ENCODE measurements at regions not wholly inside any gene's neighbourhood (a gene's known extent, or its start where the extent isn't known, plus 50 kb on each side); places are given as distances from the start of the nearest gene placed in this dataset.

DNA sequence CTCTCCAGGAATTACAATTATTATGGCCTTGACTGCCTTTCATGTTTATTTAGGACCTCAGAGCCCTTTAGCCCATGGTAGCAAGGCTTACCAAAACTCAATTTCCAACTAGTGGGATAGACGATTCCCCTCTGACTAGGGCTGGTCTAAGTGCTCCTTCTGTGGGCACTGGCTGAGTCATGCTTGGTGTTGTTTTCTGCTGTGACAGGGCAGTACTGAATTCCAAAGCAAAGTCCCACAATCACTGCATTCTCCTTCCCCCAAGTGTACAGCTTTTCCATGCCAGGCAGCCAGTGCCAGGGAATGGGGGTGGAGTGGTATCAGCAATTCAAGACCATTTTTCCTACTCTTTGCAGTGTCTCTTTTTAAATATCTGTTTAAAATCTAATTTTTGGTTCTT is 509.0 kb upstream of the NECTIN3 start:
- no peak overlapping the region for H3K4me2 ChIP-seq (ENCODE audit: insufficient read depth, low read length)
- in situ Hi-C loops (cut with MboI): no loop called here
- WGBS (ENCODE audit: insufficient coverage, low coverage, missing lambda C conversion rate): 83% methylated on average over 1 of the region's 1 CpG
- H3K9me3 ChIP-seq (replicated peaks; ENCODE audit: control insufficient read depth, insufficient read depth, low read depth, low read length): no peaks in the 10 kb centered on the region
- peaks cover 3% of the 10 kb centered on the region; the same call in 1 of the 3 replicates for H3K36me3 ChIP-seq (ENCODE audit: control insufficient read depth, insufficient read depth, low read length)
- TF ChIP-seq MITF (IDR thresholded peaks at IDR 0.05) (no peak), CREB1 (IDR thresholded peaks at IDR 0.05) (no peak), CREB1 (CRISPR knock-in tag; IDR thresholded peaks at IDR 0.05) (no peak), CHD2 (IDR thresholded peaks at IDR 0.05; ENCODE audit: low read depth, low read length) (no peak), HIVEP1 (CRISPR knock-in tag; IDR thresholded peaks at IDR 0.05) (no peak)
- TF ChIP-seq, protein P1, sequence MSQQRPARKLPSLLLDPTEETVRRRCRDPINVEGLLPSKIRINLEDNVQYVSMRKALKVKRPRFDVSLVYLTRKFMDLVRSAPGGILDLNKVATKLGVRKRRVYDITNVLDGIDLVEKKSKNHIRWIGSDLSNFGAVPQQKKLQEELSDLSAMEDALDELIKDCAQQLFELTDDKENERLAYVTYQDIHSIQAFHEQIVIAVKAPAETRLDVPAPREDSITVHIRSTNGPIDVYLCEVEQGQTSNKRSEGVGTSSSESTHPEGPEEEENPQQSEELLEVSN (IDR thresholded peaks at IDR 0.05; ENCODE audit: borderline replicate concordance in 1 of 2, extremely low read depth in 1 of 2, insufficient read depth in 1 of 2, insufficient read length in 1 of 2, low read depth in 1 of 2, low read length in 1 of 2, poor library complexity in 1 of 2, severe bottlenecking in 1 of 2): no peak
- DNase-seq (ENCODE audit: extremely low read depth in 1 of 4, low spot score in 3 of 4) (no peak), ATAC-seq (no peak), FAIRE-seq (no peak)
- H2AFZ ChIP-seq (ENCODE audit: low read depth, low read length): no peak overlapping the region
- no peaks in the 10 kb centered on the region for H4K20me1 ChIP-seq (replicated peaks; ENCODE audit: control insufficient read depth, insufficient read depth, low read length)
- H3K79me2 ChIP-seq (ENCODE audit: control insufficient read depth, insufficient read depth, low read length): 0 out of 3 replicates have a peak, but pooled peaks cover 6% of the 10 kb centered on the region
- CTCF ChIA-PET (ENCODE audit: low intra/inter-chr PET ratio): no interaction called here
- H3K9me1 ChIP-seq (ENCODE audit: control insufficient read depth, insufficient read depth, low read length): no peaks in the 10 kb centered on the region
- H3K4me3 ChIP-seq: no peak overlapping the region
- no peaks in the 10 kb centered on the region for H3K27me3 ChIP-seq (ENCODE audit: control insufficient read depth in 2 of 2, insufficient read depth in 2 of 2, low read length in 2 of 2)
- intact Hi-C loops (cut with micrococcal nuclease): no loop called here
- H3K27ac ChIP-seq (ENCODE audit: extremely low read depth, low read depth, low read length): no peak overlapping the region
- no peak overlapping the region for H3K9ac ChIP-seq (ENCODE audit: insufficient read depth in 1 of 2, low read depth in 2 of 2, low read length in 2 of 2)
- POLR2A ChIA-PET: no interaction called here
- H3K4me1 ChIP-seq (replicated peaks in 1 of 2; ENCODE audit: control insufficient read depth in 2 of 2, insufficient read depth in 2 of 2, low read length in 2 of 2): no peaks in the 10 kb centered on the region
- BruUV-seq (replicated peaks): no TSS peak

All from K562 (cell line).